GM12874 (cell line): ENCODE measurements at regions not wholly inside any gene's neighbourhood (a gene's known extent, or its start where the extent isn't known, plus 50 kb on each side); places are given as distances from the start of the nearest gene placed in this dataset.

ENCODE experiments used
- TF ChIP-seq, protein P1 (sequence below): IDR thresholded peaks from 2 replicates; pipeline ENCODE4 v1.5.1; 2011; ENCODE audit warnings: low read depth, mild to moderate bottlenecking, control low read depth, low read length, moderate library complexity; ENCODE audit not compliant: insufficient read depth

DNA sequence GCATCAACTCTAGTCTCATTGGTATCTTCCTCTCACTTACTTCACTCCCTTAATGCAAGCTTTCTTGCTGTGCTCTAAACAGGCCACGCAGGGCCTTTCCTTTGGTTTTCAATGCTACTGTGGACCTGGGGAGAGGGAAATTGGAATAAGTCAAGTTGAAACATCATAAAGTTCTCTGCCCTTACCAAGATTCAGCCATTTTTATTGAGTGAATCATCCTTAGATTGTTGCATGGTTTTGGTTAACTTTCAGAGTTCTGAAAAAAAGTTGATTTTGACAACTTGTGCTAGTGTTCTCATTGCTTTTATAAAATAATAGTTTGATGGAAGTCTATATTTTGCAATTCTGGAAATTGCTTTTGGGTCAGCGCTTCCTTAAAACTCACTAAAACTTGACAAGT lies 852.8 kb upstream of the ACVR2A start:
- TF ChIP-seq, protein P1, sequence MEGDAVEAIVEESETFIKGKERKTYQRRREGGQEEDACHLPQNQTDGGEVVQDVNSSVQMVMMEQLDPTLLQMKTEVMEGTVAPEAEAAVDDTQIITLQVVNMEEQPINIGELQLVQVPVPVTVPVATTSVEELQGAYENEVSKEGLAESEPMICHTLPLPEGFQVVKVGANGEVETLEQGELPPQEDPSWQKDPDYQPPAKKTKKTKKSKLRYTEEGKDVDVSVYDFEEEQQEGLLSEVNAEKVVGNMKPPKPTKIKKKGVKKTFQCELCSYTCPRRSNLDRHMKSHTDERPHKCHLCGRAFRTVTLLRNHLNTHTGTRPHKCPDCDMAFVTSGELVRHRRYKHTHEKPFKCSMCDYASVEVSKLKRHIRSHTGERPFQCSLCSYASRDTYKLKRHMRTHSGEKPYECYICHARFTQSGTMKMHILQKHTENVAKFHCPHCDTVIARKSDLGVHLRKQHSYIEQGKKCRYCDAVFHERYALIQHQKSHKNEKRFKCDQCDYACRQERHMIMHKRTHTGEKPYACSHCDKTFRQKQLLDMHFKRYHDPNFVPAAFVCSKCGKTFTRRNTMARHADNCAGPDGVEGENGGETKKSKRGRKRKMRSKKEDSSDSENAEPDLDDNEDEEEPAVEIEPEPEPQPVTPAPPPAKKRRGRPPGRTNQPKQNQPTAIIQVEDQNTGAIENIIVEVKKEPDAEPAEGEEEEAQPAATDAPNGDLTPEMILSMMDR = no peak

DNA sequence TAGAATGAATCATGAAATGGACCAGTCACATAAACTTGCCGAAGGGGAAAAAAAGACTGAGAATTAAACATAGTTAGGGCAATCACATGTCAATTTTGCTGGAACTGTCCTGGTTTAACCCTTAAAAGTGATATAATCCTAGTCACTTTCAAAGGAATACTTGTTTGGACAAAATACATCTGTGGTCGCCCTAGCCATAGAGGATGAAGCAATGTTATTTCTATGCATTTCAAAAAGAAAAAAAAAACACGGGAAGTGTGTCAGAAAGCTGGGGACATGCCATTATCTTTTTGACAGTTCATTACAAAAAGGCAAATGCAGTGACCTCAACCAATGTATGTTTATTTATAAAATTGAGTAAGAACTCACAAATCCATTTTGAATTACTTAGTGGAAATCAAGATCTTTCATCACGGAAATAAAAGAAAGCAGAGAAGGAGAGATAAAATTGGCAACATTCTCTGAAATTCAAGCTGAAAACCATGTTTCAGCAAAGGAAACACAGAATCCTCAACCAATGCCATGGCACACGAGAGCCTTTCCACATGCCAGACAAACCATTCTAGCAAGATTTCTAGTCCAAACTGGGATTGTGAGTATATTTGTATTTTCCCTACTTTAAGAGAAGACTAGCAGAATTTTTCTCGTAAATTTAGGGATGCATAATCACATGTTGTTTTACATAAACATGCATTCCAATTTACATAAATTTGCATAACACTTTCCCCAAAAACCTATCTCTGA lies 854.3 kb upstream of the ACVR2A start:
- TF ChIP-seq, protein P1 = no peak

DNA sequence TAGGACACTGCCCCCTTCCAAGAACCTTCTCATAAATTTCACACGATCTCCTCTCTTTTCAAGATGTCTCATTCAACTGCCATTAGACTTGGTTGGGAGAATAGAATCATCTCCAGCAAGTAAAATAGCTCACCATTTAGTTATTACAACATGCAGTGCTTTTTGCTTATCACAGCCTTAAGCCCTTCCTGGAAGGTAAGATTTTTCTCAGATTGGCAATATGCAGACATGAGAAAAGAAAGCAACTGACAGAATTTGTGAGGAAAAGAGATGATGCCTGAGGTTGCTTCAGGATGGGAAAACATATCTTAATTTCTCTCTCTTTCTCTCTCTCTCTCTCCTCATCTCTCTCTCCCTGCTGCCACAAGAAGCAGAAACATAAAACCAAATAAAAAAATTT lies 855.1 kb upstream of the ACVR2A start:
- TF ChIP-seq, protein P1 = no peak

DNA sequence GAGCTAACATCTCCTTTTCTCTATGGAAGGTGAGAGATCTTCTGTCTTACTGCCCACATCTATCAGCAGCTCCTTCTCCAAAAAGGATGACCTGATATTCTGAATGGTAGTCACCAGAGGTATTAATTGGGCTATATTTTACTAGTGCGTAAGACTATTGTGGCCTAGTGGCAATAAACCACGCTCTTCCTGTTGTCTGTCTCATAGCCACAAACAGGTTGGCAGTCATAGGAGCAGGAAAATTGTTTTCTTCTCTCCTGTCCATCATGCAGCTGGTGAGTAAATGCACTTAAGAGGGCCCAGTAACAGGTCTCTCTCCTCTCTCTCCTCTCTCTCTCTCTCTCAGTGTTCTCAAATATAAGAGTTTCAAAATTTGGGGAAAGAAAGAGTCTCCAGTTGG lies 856.8 kb upstream of the ACVR2A start:
- TF ChIP-seq, protein P1 = no peak

DNA sequence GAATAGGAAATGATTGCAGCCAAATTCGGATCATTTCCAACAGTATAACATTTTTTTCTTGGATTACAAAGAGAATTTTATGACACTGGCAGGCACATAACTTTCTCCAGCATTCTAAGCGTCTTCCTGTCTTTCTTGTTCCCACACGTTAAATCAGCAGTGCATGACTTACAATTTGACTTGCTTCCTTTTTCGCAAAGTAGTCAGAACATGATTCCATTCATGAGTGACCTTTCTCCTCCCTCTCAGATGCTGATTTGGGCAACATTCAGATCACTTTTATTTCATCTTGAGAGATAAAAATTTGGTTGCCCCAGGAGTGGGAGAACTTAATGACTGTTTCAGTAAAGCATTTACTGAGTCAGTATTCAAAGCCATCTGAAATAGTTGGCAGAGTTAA lies 858.7 kb upstream of the ACVR2A start:
- TF ChIP-seq, protein P1 = no peak

DNA sequence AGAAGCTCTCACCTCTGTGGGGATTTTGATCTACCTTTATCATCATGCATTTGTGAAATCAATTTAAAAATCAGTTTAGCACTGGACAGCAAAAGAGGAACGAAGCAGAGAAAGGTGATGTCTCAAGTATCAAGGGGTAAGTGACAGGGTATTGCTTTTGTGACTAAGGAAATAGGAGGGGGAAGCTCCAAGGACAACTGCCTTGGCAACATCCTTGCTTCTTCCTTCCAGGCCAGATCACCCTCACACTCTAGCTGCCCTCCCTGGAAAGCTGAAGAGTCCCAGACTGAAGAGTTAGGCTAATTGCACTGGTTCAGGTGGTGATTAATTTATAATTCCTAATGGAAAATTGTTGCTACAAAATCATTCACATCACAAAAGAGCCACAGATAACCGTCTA lies 859.1 kb upstream of the ACVR2A start:
- TF ChIP-seq, protein P1 = no peak

DNA sequence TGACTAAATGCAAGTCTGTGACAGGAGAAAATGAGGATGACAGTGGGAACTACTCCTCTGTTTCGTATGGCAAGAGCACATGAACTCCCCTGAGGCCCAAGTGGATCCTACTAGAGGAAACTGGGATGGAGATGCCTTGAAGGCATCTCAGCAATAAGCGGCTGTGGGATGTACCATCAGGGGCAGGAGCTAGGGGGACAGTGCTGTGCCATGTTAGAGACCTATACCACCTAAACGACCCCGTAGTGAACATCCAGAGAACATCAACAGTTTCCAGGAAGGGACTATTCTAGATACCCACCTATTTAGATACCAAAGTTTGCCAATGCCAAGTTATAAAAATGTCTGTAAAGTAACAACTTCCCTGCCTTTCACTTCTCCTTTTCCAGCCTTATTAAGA lies 860.8 kb upstream of the ACVR2A start:
- TF ChIP-seq, protein P1 = no peak
